H9 (cell line): ENCODE measurements at regions not wholly inside any gene's neighbourhood (a gene's known extent, or its start where the extent isn't known, plus 50 kb on each side); places are given as distances from the start of the nearest gene placed in this dataset.

Source experiments
- DNase-seq: peaks from one replicate; pipeline ENCODE4 v3.0.0-alpha.2; 2017
- H2AFZ ChIP-seq: one replicate; pipeline ENCODE4 v1.6.1; 2013; ENCODE audit warnings: mild to moderate bottlenecking, low read length, control low read depth, moderate library complexity
- H2AK5ac ChIP-seq: 2 replicates; pipeline ENCODE4 v1.6.1; 2013; ENCODE audit warnings: low read length, control low read depth, mixed read lengths; ENCODE audit not compliant: insufficient read length
- H2BK120ac ChIP-seq: one replicate; pipeline ENCODE4 v1.6.1; 2013; ENCODE audit warnings: low read depth, mild to moderate bottlenecking, low read length, control low read depth, inconsistent platforms; ENCODE audit not compliant: poor library complexity, severe bottlenecking
- H2BK12ac ChIP-seq: 2 replicates; pipeline ENCODE4 v1.6.1; 2013; ENCODE audit warnings: low read length, control low read depth, mixed read lengths, low read depth; ENCODE audit not compliant: insufficient read length
- H2BK15ac ChIP-seq: 2 replicates; pipeline ENCODE4 v1.6.1; 2013; ENCODE audit warnings: low read depth, low read length, control low read depth
- H2BK20ac ChIP-seq: one replicate; pipeline ENCODE4 v1.6.1; 2013; ENCODE audit warnings: low read depth, mild to moderate bottlenecking, low read length, control low read depth, inconsistent platforms; ENCODE audit not compliant: poor library complexity, severe bottlenecking
- H2BK5ac ChIP-seq: 2 replicates; pipeline ENCODE4 v1.6.1; 2013; ENCODE audit warnings: low read length, control low read depth, mixed read lengths; ENCODE audit not compliant: insufficient read length
- H3K14ac ChIP-seq: 2 replicates; pipeline ENCODE4 v1.6.1; 2013; ENCODE audit warnings: low read length, control low read depth; ENCODE audit not compliant: insufficient read depth
- H3K18ac ChIP-seq: 2 replicates; pipeline ENCODE4 v1.6.1; 2013; ENCODE audit warnings: low read depth, mild to moderate bottlenecking, mixed read lengths, low read length, control low read depth; ENCODE audit not compliant: insufficient read length
- H3K23ac ChIP-seq: 2 replicates; pipeline ENCODE4 v1.6.1; 2013; ENCODE audit warnings: low read length, control low read depth, mixed read lengths, low read depth; ENCODE audit not compliant: insufficient read length
- H3K23me2 ChIP-seq: 2 replicates; pipeline ENCODE4 v1.6.1; 2013; ENCODE audit warnings: low read depth, mild to moderate bottlenecking, mixed read lengths, low read length, control low read depth; ENCODE audit not compliant: insufficient read length, poor library complexity, severe bottlenecking
- H3K27ac ChIP-seq: 2 replicates; pipeline ENCODE4 v1.5.1; 2013; ENCODE audit warnings: low read length, control low read depth, mixed read lengths, low read depth; ENCODE audit not compliant: insufficient read length
- H3K27me3 ChIP-seq: 2 replicates; pipeline ENCODE4 v1.6.1; 2013; ENCODE audit warnings: low read length, control low read depth, inconsistent platforms; ENCODE audit not compliant: insufficient read depth
- H3K4ac ChIP-seq: 2 replicates; pipeline ENCODE4 v1.6.1; 2013; ENCODE audit warnings: low read depth, mild to moderate bottlenecking, control low read depth, inconsistent platforms, low read length, moderate library complexity
- H3K4me1 ChIP-seq: 2 replicates; pipeline ENCODE4 v1.6.1; 2013; ENCODE audit warnings: low read length, control low read depth, inconsistent platforms; ENCODE audit not compliant: insufficient read depth
- H3K4me2 ChIP-seq: 2 replicates; pipeline ENCODE4 v1.6.1; 2013; ENCODE audit warnings: low read length, control low read depth, mixed read lengths; ENCODE audit not compliant: insufficient read length, insufficient read depth
- H3K56ac ChIP-seq: 2 replicates; pipeline ENCODE4 v1.6.1; 2013; ENCODE audit warnings: low read depth, mild to moderate bottlenecking, mixed read lengths, low read length, control low read depth; ENCODE audit not compliant: insufficient read length
- H3K79me1 ChIP-seq: 2 replicates; pipeline ENCODE4 v1.6.1; 2013; ENCODE audit warnings: low read depth, mild to moderate bottlenecking, moderate library complexity, low read length, control low read depth, inconsistent platforms; ENCODE audit not compliant: insufficient read depth, poor library complexity, severe bottlenecking
- H3K79me2 ChIP-seq: 2 replicates; pipeline ENCODE4 v1.6.1; 2013; ENCODE audit warnings: low read length, control low read depth, inconsistent platforms; ENCODE audit not compliant: insufficient read depth
- H3K9ac ChIP-seq: 2 replicates; pipeline ENCODE4 v1.6.1; 2013; ENCODE audit warnings: low read length, control low read depth, mixed read lengths; ENCODE audit not compliant: insufficient read length; ENCODE audit errors: extremely low read depth
- H3K9me3 ChIP-seq: one replicate; pipeline ENCODE4 v1.6.1; 2013; ENCODE audit warnings: low read depth, low read length, inconsistent platforms; ENCODE audit not compliant: control insufficient read depth
- H3T11ph ChIP-seq: one replicate; pipeline ENCODE4 v1.6.1; 2013; ENCODE audit warnings: mild to moderate bottlenecking, low read length, control low read depth, inconsistent platforms
- H4K20me1 ChIP-seq: one replicate; pipeline ENCODE4 v1.6.1; 2013; ENCODE audit not compliant: control insufficient read depth, insufficient read length, insufficient read depth
- H4K5ac ChIP-seq: 2 replicates; pipeline ENCODE4 v1.6.1; 2013; ENCODE audit warnings: low read depth, mild to moderate bottlenecking, mixed read lengths, low read length, control low read depth; ENCODE audit not compliant: insufficient read length
- H4K8ac ChIP-seq: replicated peaks from 2 replicates; pipeline ENCODE4 v1.6.1; 2013; ENCODE audit warnings: low read length, control low read depth, mixed read lengths, low read depth; ENCODE audit not compliant: insufficient read length
- H4K91ac ChIP-seq: 2 replicates; pipeline ENCODE4 v1.6.1; 2013; ENCODE audit warnings: low read depth, mild to moderate bottlenecking, moderate library complexity, mixed read lengths, low read length, control low read depth; ENCODE audit not compliant: insufficient read length
- H3K27ac Mint-ChIP-seq, 3 experiments: 2 replicates in 2 of 3; 3 replicates in 1 of 3; pipeline ENCODE4 v1.8.0; 2020 to 2021; ENCODE audit warnings: mixed read lengths in 3 of 3, mild to moderate bottlenecking in 1 of 3, moderate library complexity in 1 of 3
- H3K27me3 Mint-ChIP-seq: 2 replicates; pipeline ENCODE4 v1.8.0; 2021; ENCODE audit warnings: low read depth, mild to moderate bottlenecking, moderate library complexity, mixed read lengths
- H3K36me3 Mint-ChIP-seq, 3 experiments: 2 replicates in 2 of 3; 3 replicates in 1 of 3; pipeline ENCODE4 v1.8.0; 2020 to 2021; ENCODE audit warnings: low read depth in 3 of 3, mixed read lengths in 3 of 3; ENCODE audit not compliant: insufficient read depth in 1 of 3
- H3K4me1 Mint-ChIP-seq, 2 experiments: 2 replicates each; pipeline ENCODE4 v1.8.0; 2020; ENCODE audit warnings: mixed read lengths in 2 of 2
- H3K4me3 Mint-ChIP-seq, 2 experiments: 2 replicates in 1 of 2; 3 replicates in 1 of 2; pipeline ENCODE4 v1.8.0; 2020 to 2021; ENCODE audit warnings: mild to moderate bottlenecking in 2 of 2, mixed read lengths in 2 of 2, moderate library complexity in 1 of 2
- H3K9me3 Mint-ChIP-seq, 2 experiments: 2 replicates in 1 of 2; 3 replicates in 1 of 2; pipeline ENCODE4 v1.8.0; 2020; ENCODE audit warnings: mild to moderate bottlenecking in 2 of 2, mixed read lengths in 2 of 2, moderate library complexity in 1 of 2
- WGBS: extraction: QIAGEN DNeasy Blood & Tissue Kit; methylation state at CpG from one replicate; pipeline ENCODE4 v1.1.7; 2013; ENCODE audit warnings: missing lambda C conversion rate, low lambda C conversion rate, mixed read lengths; ENCODE audit not compliant: insufficient read length; ENCODE audit errors: extremely low coverage; 5-methylcytosine and 5-hydroxymethylcytosine counted together
- TF ChIP-seq, protein P1 (sequence below): fragments of 200-600 bp; sonication (generic); conservative IDR thresholded peaks from 3 replicates; pipeline ENCODE4 v1.8.0; 2021; ENCODE audit warnings: antibody characterized with exemption, mild to moderate bottlenecking

DNA sequence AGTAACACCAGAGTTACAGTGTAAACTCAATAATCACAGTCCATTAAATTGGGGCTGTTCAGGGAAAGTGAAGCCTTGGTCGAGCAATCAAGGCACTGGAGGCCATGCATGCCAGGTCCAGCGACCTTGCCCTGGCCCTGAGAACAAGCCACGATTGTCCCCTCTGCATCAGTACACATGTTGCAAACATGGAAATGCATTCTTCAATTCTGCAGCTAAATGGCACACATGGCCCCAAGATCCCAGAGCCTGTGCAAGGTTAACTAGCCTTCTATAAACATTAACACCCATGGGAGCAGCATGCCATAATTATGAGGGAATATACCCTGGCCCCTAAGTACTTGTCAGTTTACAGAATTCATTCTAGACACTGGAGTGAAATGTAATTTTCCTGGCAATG is 204.7 kb downstream of the HS3ST3B1 start:
- no peak overlapping the region for H3K27ac Mint-ChIP-seq
- Histone ChIP-seq H3T11ph (no peak overlapping the region), H3K9ac (no peak overlapping the region), H3K9me3 (no peaks in the 10 kb centered on the region), H3K4ac (no peak overlapping the region), H3K79me1 (no peaks in the 10 kb centered on the region), H4K91ac (no peak overlapping the region), H3K18ac (no peak overlapping the region), H2AFZ (no peak overlapping the region), H2BK12ac (no peak overlapping the region), H2BK5ac (no peak overlapping the region), H3K4me2 (no peak overlapping the region), H3K23ac (no peak overlapping the region), H4K20me1 (no peaks in the 10 kb centered on the region), H3K27ac (no peak overlapping the region), H3K4me1 (no peaks in the 10 kb centered on the region), H2BK20ac (no peak overlapping the region), H2BK15ac (no peak overlapping the region), H3K23me2 (no peaks in the 10 kb centered on the region), H4K8ac (no peak overlapping the region), H3K27me3 (no peaks in the 10 kb centered on the region), H2AK5ac (no peak overlapping the region), H2BK120ac (no peak overlapping the region), H4K5ac (no peak overlapping the region), H3K56ac (no peak overlapping the region), H3K14ac (no peak overlapping the region), H3K79me2 (no peaks in the 10 kb centered on the region)
- TF ChIP-seq, protein P1, sequence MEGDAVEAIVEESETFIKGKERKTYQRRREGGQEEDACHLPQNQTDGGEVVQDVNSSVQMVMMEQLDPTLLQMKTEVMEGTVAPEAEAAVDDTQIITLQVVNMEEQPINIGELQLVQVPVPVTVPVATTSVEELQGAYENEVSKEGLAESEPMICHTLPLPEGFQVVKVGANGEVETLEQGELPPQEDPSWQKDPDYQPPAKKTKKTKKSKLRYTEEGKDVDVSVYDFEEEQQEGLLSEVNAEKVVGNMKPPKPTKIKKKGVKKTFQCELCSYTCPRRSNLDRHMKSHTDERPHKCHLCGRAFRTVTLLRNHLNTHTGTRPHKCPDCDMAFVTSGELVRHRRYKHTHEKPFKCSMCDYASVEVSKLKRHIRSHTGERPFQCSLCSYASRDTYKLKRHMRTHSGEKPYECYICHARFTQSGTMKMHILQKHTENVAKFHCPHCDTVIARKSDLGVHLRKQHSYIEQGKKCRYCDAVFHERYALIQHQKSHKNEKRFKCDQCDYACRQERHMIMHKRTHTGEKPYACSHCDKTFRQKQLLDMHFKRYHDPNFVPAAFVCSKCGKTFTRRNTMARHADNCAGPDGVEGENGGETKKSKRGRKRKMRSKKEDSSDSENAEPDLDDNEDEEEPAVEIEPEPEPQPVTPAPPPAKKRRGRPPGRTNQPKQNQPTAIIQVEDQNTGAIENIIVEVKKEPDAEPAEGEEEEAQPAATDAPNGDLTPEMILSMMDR: no peak
- no peak for DNase-seq
- no CpG with 5 or more reads among the region's 3 CpGs for WGBS
- no peak overlapping the region for H3K4me3 Mint-ChIP-seq
- no peaks in the 10 kb centered on the region; a peak in 1 of 7 replicates for H3K36me3 Mint-ChIP-seq
- H3K9me3 Mint-ChIP-seq: no peaks in the 10 kb centered on the region; a peak in 1 of 5 replicates
- no peaks in the 10 kb centered on the region; the same call in 1 of the 2 replicates for H3K27me3 Mint-ChIP-seq
- peaks cover 4 to 9% of the 10 kb centered on the region in 2 experiments for H3K4me1 Mint-ChIP-seq
